Calu3 (cell line): ENCODE measurements at regions not wholly inside any gene's neighbourhood (a gene's known extent, or its start where the extent isn't known, plus 50 kb on each side); places are given as distances from the start of the nearest gene placed in this dataset.

Source experiments
- BruUV-seq: library from RNA; stranded (reverse); fragments of 400-500 nt; replicated peaks from 2 replicates; lab custom pipeline; 2021; lab: Mats Ljungman, UMichigan
- CTCF ChIA-PET: fragments of 300-600 bp; sonication (Branson Sonifier 250); formaldehyde crosslinking; loops from one replicate; lab custom pipeline; 2022; ENCODE audit warnings: antibody characterized with exemption; lab: Charles Lee
- DNase-seq: peaks from one replicate; pipeline ENCODE4 v3.0.0; 2022
- H3K27ac Mint-ChIP-seq: one replicate; pipeline ENCODE4 v1.8.0; 2022; ENCODE audit warnings: mixed read lengths; ENCODE audit not compliant: unreplicated experiment
- H3K27me3 Mint-ChIP-seq: one replicate; pipeline ENCODE4 v1.8.0; 2022; ENCODE audit warnings: mixed read lengths; ENCODE audit not compliant: unreplicated experiment
- H3K36me3 Mint-ChIP-seq: one replicate; pipeline ENCODE4 v1.8.0; 2022; ENCODE audit warnings: mild to moderate bottlenecking, moderate library complexity, mixed read lengths; ENCODE audit not compliant: insufficient read depth, unreplicated experiment
- H3K4me1 Mint-ChIP-seq: one replicate; pipeline ENCODE4 v1.8.0; 2022; ENCODE audit warnings: mild to moderate bottlenecking, low read depth, mixed read lengths; ENCODE audit not compliant: unreplicated experiment
- H3K4me3 Mint-ChIP-seq: one replicate; pipeline ENCODE4 v1.8.0; 2022; ENCODE audit warnings: mild to moderate bottlenecking, low read depth, moderate library complexity, mixed read lengths; ENCODE audit not compliant: unreplicated experiment
- H3K9me3 Mint-ChIP-seq: one replicate; pipeline ENCODE4 v1.8.0; 2022; ENCODE audit warnings: low read depth, mixed read lengths; ENCODE audit not compliant: unreplicated experiment
- CTCF ChIP-seq: fragments of 200-600 bp; IDR thresholded peaks from one replicate; pipeline ENCODE4 v1.8.0; 2022; ENCODE audit warnings: antibody characterized with exemption; ENCODE audit not compliant: unreplicated experiment
- intact Hi-C: fragments of 100-400 bp; cut with micrococcal nuclease; formaldehyde crosslinking; loops from one replicate; pipeline ENCODE4 v1.10.0; 2022; ENCODE audit not compliant: unreplicated experiment

GRCh38 chr3:81967393-81967792 lies 205.9 kb upstream of the GBE1 start:
- no peaks in the 10 kb centered on the region for H3K4me1 Mint-ChIP-seq
- no peak for DNase-seq
- TF ChIP-seq CTCF: no peak
- H3K27me3 Mint-ChIP-seq: no peaks in the 10 kb centered on the region
- H3K4me3 Mint-ChIP-seq: no peak overlapping the region
- intact Hi-C loops: no loop called here
- H3K27ac Mint-ChIP-seq: no peak overlapping the region
- CTCF ChIA-PET: interaction anchor here (0.6 kb wide), 1 partner anchor 273 kb away, joined by 4 read pairs; no protein-coding TSS in a partner anchor
- H3K9me3 Mint-ChIP-seq: no peaks in the 10 kb centered on the region
- no peaks in the 10 kb centered on the region for H3K36me3 Mint-ChIP-seq
- BruUV-seq: no TSS peak

- no peak for TF ChIP-seq CTCF
- intact Hi-C loops: no loop called here
- no peak for DNase-seq
- Mint-ChIP-seq H3K27me3 (no peaks in the 10 kb centered on the region), H3K36me3 (no peaks in the 10 kb centered on the region), H3K9me3 (no peaks in the 10 kb centered on the region), H3K4me3 (no peak overlapping the region), H3K27ac (no peak overlapping the region), H3K4me1 (no peaks in the 10 kb centered on the region)
- CTCF ChIA-PET: no interaction called here
- BruUV-seq: no TSS peak
Measured at GRCh38 chr3:81965696-81966095, 204.3 kb upstream of the GBE1 start.

- H3K4me1 Mint-ChIP-seq: no peaks in the 10 kb centered on the region
- no peak for TF ChIP-seq CTCF
- H3K4me3 Mint-ChIP-seq: no peak overlapping the region
- no peaks in the 10 kb centered on the region for H3K27me3 Mint-ChIP-seq
- DNase-seq: no peak
- CTCF ChIA-PET: no interaction called here
- no peaks in the 10 kb centered on the region for H3K36me3 Mint-ChIP-seq
- H3K27ac Mint-ChIP-seq: no peak overlapping the region
- BruUV-seq: no TSS peak
- no peaks in the 10 kb centered on the region for H3K9me3 Mint-ChIP-seq
- intact Hi-C loops: no loop called here
Measured at GRCh38 chr3:81962396-81962795, 201.0 kb upstream of the GBE1 start.

- Mint-ChIP-seq H3K4me1 (no peaks in the 10 kb centered on the region), H3K9me3 (peaks cover 2% of the 10 kb centered on the region), H3K27me3 (no peaks in the 10 kb centered on the region), H3K27ac (no peak overlapping the region), H3K36me3 (no peaks in the 10 kb centered on the region), H3K4me3 (no peak overlapping the region)
- no peak for TF ChIP-seq CTCF
- DNase-seq: no peak
- intact Hi-C loops: no loop called here
- no TSS peak for BruUV-seq
- CTCF ChIA-PET: no interaction called here
Measured at GRCh38 chr3:81958972-81959640, 197.7 kb upstream of the GBE1 start.
